ENCODE measurements at regions not wholly inside any gene's neighbourhood (a gene's known extent, or its start where the extent isn't known, plus 50 kb on each side); places are given as distances from the start of the nearest gene placed in this dataset.

- no peaks in the 10 kb centered on the region for H3K36me3 Mint-ChIP-seq (ENCODE audit: low read depth)
- no peaks in the 10 kb centered on the region for H3K4me1 Mint-ChIP-seq (ENCODE audit: low read depth)
- no peak overlapping the region for H3K4me3 Mint-ChIP-seq
- no peak for TF ChIP-seq CTCF (IDR thresholded peaks at IDR 0.05)
- H3K27me3 Mint-ChIP-seq (ENCODE audit: insufficient read depth) = peaks cover 11% of the 10 kb centered on the region
- no peaks in the 10 kb centered on the region; the same call in 1 of the 2 replicates for H3K9me3 Mint-ChIP-seq
- no peak overlapping the region for H3K27ac Mint-ChIP-seq
- DNase-seq = no peak
Observed at GRCh38 chr13:100810481-100810880, 135.9 kb upstream of the TMTC4 start.

GRCh38 chr13:100809856-100810255 lies 135.3 kb upstream of the TMTC4 start:
- Mint-ChIP-seq H3K9me3 (no peaks in the 10 kb centered on the region), H3K27ac (no peak overlapping the region), H3K4me1 (ENCODE audit: low read depth) (no peaks in the 10 kb centered on the region), H3K36me3 (ENCODE audit: low read depth) (no peaks in the 10 kb centered on the region), H3K27me3 (ENCODE audit: insufficient read depth) (peaks cover 12% of the 10 kb centered on the region), H3K4me3 (no peak overlapping the region)
- no peak for DNase-seq
- no peak for TF ChIP-seq CTCF (IDR thresholded peaks at IDR 0.05)

- DNase-seq = no peak
- TF ChIP-seq CTCF (IDR thresholded peaks at IDR 0.05) = no peak
- H3K4me1 Mint-ChIP-seq (ENCODE audit: low read depth) = no peaks in the 10 kb centered on the region
- no peaks in the 10 kb centered on the region for H3K36me3 Mint-ChIP-seq (ENCODE audit: low read depth)
- peaks cover 5% of the 10 kb centered on the region; the same call in 1 of the 2 replicates for H3K9me3 Mint-ChIP-seq
- peaks cover 15% of the 10 kb centered on the region for H3K27me3 Mint-ChIP-seq (ENCODE audit: insufficient read depth)
- no peak overlapping the region for H3K27ac Mint-ChIP-seq
- no peak overlapping the region for H3K4me3 Mint-ChIP-seq
Observed at GRCh38 chr13:100809129-100809390, 134.5 kb upstream of the TMTC4 start.

GRCh38 chr13:100808330-100809128 lies 133.9 kb upstream of the TMTC4 start:
- Mint-ChIP-seq H3K27ac (no peak overlapping the region), H3K27me3 (ENCODE audit: insufficient read depth) (peaks cover 15% of the 10 kb centered on the region), H3K9me3 (peaks cover 5% of the 10 kb centered on the region; the same call in 1 of the 2 replicates), H3K4me1 (ENCODE audit: low read depth) (no peaks in the 10 kb centered on the region), H3K36me3 (ENCODE audit: low read depth) (no peaks in the 10 kb centered on the region), H3K4me3 (no peak overlapping the region)
- DNase-seq = no peak
- TF ChIP-seq CTCF (IDR thresholded peaks at IDR 0.05) = no peak

- no peak overlapping the region for H3K27ac Mint-ChIP-seq
- H3K4me1 Mint-ChIP-seq (ENCODE audit: low read depth) = no peaks in the 10 kb centered on the region
Observed at GRCh38 chr13:100803091-100803490, 128.5 kb upstream of the TMTC4 start.

More at GRCh38 chr13:100803091-100803490, 128.5 kb upstream of the TMTC4 start:
- no peak overlapping the region for H3K4me3 Mint-ChIP-seq
- H3K36me3 Mint-ChIP-seq (ENCODE audit: low read depth) = no peaks in the 10 kb centered on the region
- no peak for DNase-seq
- H3K9me3 Mint-ChIP-seq = peaks cover 5% of the 10 kb centered on the region; the same call in 1 of the 2 replicates
- peaks cover 12% of the 10 kb centered on the region for H3K27me3 Mint-ChIP-seq (ENCODE audit: insufficient read depth)
- TF ChIP-seq CTCF (IDR thresholded peaks at IDR 0.05) = no peak
